ENCODE measurements at regions not wholly inside any gene's neighbourhood (a gene's known extent, or its start where the extent isn't known, plus 50 kb on each side); places are given as distances from the start of the nearest gene placed in this dataset.

DNA sequence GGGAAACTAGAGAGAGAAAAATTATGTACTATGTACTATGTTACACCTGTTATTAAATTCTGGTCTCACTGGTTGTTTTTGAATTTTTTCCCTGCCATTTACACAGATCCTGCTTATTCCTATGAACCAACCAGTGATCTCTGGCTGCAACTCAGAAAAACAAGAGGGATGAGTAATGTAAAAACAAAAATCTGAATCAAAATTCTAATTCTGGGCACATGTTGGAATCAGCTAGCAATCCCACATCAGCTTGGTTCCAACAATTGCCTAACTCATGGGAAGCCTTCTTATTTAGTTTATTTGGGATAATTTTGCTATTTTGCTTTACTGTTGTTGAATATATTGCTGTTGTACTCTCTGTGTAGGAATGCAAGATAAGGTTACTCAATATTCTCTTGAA is 78.3 kb downstream of the PLK2 start:
- TF ChIP-seq, protein P1, sequence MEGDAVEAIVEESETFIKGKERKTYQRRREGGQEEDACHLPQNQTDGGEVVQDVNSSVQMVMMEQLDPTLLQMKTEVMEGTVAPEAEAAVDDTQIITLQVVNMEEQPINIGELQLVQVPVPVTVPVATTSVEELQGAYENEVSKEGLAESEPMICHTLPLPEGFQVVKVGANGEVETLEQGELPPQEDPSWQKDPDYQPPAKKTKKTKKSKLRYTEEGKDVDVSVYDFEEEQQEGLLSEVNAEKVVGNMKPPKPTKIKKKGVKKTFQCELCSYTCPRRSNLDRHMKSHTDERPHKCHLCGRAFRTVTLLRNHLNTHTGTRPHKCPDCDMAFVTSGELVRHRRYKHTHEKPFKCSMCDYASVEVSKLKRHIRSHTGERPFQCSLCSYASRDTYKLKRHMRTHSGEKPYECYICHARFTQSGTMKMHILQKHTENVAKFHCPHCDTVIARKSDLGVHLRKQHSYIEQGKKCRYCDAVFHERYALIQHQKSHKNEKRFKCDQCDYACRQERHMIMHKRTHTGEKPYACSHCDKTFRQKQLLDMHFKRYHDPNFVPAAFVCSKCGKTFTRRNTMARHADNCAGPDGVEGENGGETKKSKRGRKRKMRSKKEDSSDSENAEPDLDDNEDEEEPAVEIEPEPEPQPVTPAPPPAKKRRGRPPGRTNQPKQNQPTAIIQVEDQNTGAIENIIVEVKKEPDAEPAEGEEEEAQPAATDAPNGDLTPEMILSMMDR (IDR thresholded peaks at IDR 0.05 in 4 of 5, conservative IDR thresholded peaks at IDR 0.05 in 1 of 5) = no peak
- no peak for TF ChIP-seq POLR2A (IDR thresholded peaks at IDR 0.05)
